DND-41 (cell line): ENCODE measurements at regions not wholly inside any gene's neighbourhood (a gene's known extent, or its start where the extent isn't known, plus 50 kb on each side); places are given as distances from the start of the nearest gene placed in this dataset.

Experiments used
- ATAC-seq: fragments of 200-7000 bp; cut with Tn5 transposase; 3 replicates; pipeline ENCODE4 v1.9.1; 2021; ENCODE audit warnings: low read depth; ENCODE audit not compliant: insufficient read depth
- DNase-seq: peaks from one replicate; pipeline ENCODE4 v3.0.0-alpha.2; 2020
- H2AFZ ChIP-seq: 2 replicates; pipeline ENCODE4 v1.6.0; 2012; ENCODE audit warnings: low read depth, low read length
- H3K27ac ChIP-seq: 2 replicates; pipeline ENCODE4 v1.5.1; 2012; ENCODE audit warnings: low read length, inconsistent platforms
- H3K27me3 ChIP-seq: fragments of 200-600 bp; sonication (generic); 2 replicates; pipeline ENCODE4 v1.6.0; 2012; ENCODE audit warnings: low read length, mild to moderate bottlenecking, inconsistent platforms; ENCODE audit not compliant: insufficient read depth, poor library complexity
- H3K36me3 ChIP-seq: 2 replicates; pipeline ENCODE4 v1.5.1; 2012; ENCODE audit warnings: low read length, inconsistent platforms; ENCODE audit not compliant: insufficient read depth
- H3K4me1 ChIP-seq: 2 replicates; pipeline ENCODE4 v1.5.1; 2012; ENCODE audit warnings: mild to moderate bottlenecking, low read length; ENCODE audit not compliant: insufficient read depth
- H3K4me2 ChIP-seq: 2 replicates; pipeline ENCODE4 v1.6.0; 2012; ENCODE audit warnings: mild to moderate bottlenecking, moderate library complexity, low read length, inconsistent platforms; ENCODE audit not compliant: insufficient read depth
- H3K4me3 ChIP-seq, 2 experiments: fragments of 200-600 bp in 1 of 2; shearing (Covaris generic) in 1 of 2; 2 replicates each; pipeline ENCODE4 v1.5.1; 2012 to 2016; ENCODE audit warnings: inconsistent platforms in 2 of 2, low read length in 2 of 2, mild to moderate bottlenecking in 2 of 2, low read depth in 1 of 2, moderate library complexity in 1 of 2
- H3K79me2 ChIP-seq: 2 replicates; pipeline ENCODE4 v1.6.0; 2012; ENCODE audit warnings: low read length, inconsistent platforms; ENCODE audit not compliant: insufficient read depth
- H3K9ac ChIP-seq: 2 replicates; pipeline ENCODE4 v1.6.0; 2012; ENCODE audit warnings: low read depth, mild to moderate bottlenecking, inconsistent platforms, low read length, moderate library complexity
- H3K9me3 ChIP-seq: 2 replicates; pipeline ENCODE4 v1.5.1; 2012; ENCODE audit warnings: low read length, moderate library complexity, mild to moderate bottlenecking, inconsistent platforms; ENCODE audit not compliant: insufficient read depth, severe bottlenecking
- H4K20me1 ChIP-seq: 2 replicates; pipeline ENCODE4 v1.6.0; 2012; ENCODE audit warnings: low read length; ENCODE audit not compliant: insufficient read depth
- EZH2 ChIP-seq: IDR thresholded peaks from 3 replicates; pipeline ENCODE4 v1.6.1; 2012; ENCODE audit warnings: borderline replicate concordance, low read depth, mild to moderate bottlenecking, moderate library complexity, low read length, inconsistent platforms; ENCODE audit not compliant: severe bottlenecking
- TF ChIP-seq, protein P1 (sequence below): IDR thresholded peaks from 2 replicates; pipeline ENCODE4 v1.5.1; 2012; ENCODE audit warnings: borderline replicate concordance, low read length, moderate library complexity, mild to moderate bottlenecking; ENCODE audit not compliant: poor library complexity, severe bottlenecking; ENCODE audit errors: extremely low read depth

GRCh38 chr12:114752217-114752616, 68.2 kb upstream of the TBX3 start:
- no peak overlapping the region for H3K27ac ChIP-seq
- ATAC-seq (no peak), DNase-seq (no peak)
- H3K9me3 ChIP-seq = no peaks in the 10 kb centered on the region
- no peaks in the 10 kb centered on the region for H4K20me1 ChIP-seq
- TF ChIP-seq, protein P1, sequence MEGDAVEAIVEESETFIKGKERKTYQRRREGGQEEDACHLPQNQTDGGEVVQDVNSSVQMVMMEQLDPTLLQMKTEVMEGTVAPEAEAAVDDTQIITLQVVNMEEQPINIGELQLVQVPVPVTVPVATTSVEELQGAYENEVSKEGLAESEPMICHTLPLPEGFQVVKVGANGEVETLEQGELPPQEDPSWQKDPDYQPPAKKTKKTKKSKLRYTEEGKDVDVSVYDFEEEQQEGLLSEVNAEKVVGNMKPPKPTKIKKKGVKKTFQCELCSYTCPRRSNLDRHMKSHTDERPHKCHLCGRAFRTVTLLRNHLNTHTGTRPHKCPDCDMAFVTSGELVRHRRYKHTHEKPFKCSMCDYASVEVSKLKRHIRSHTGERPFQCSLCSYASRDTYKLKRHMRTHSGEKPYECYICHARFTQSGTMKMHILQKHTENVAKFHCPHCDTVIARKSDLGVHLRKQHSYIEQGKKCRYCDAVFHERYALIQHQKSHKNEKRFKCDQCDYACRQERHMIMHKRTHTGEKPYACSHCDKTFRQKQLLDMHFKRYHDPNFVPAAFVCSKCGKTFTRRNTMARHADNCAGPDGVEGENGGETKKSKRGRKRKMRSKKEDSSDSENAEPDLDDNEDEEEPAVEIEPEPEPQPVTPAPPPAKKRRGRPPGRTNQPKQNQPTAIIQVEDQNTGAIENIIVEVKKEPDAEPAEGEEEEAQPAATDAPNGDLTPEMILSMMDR = no peak
- no peak for TF ChIP-seq EZH2
- no peak overlapping the region for H3K4me2 ChIP-seq
- H2AFZ ChIP-seq = no peak overlapping the region
- no peaks in the 10 kb centered on the region for H3K27me3 ChIP-seq
- H3K9ac ChIP-seq = no peak overlapping the region
- no peak overlapping the region for H3K4me3 ChIP-seq
- H3K36me3 ChIP-seq = no peaks in the 10 kb centered on the region
- no peaks in the 10 kb centered on the region for H3K4me1 ChIP-seq
- H3K79me2 ChIP-seq = no peaks in the 10 kb centered on the region

- no peaks in the 10 kb centered on the region for H3K9me3 ChIP-seq
- no peaks in the 10 kb centered on the region for H3K79me2 ChIP-seq
- no peaks in the 10 kb centered on the region for H3K36me3 ChIP-seq
- TF ChIP-seq, protein P1 = no peak
- no peak for TF ChIP-seq EZH2
- H4K20me1 ChIP-seq = no peaks in the 10 kb centered on the region
- H3K4me3 ChIP-seq = no peak overlapping the region
- no peak for ATAC-seq
- H3K27ac ChIP-seq = no peak overlapping the region
- no peak overlapping the region for H3K4me2 ChIP-seq
- DNase-seq = no peak
- no peak overlapping the region for H3K9ac ChIP-seq
- H3K4me1 ChIP-seq = no peaks in the 10 kb centered on the region
- no peaks in the 10 kb centered on the region for H3K27me3 ChIP-seq
- no peak overlapping the region for H2AFZ ChIP-seq
These were observed 67.7 kb upstream of the TBX3 start for GRCh38 chr12:114751712-114752111.

- Histone ChIP-seq H3K9me3 (no peaks in the 10 kb centered on the region), H2AFZ (no peak overlapping the region), H3K27ac (no peak overlapping the region), H3K4me1 (no peaks in the 10 kb centered on the region), H3K36me3 (no peaks in the 10 kb centered on the region), H3K27me3 (no peaks in the 10 kb centered on the region), H3K79me2 (no peaks in the 10 kb centered on the region), H4K20me1 (no peaks in the 10 kb centered on the region), H3K9ac (no peak overlapping the region), H3K4me3 (no peak overlapping the region), H3K4me2 (no peak overlapping the region)
- TF ChIP-seq EZH2 = no peak
- TF ChIP-seq, protein P1 = no peak
- ATAC-seq (no peak), DNase-seq (no peak)
These were observed 66.9 kb upstream of the TBX3 start for GRCh38 chr12:114750917-114751316.

DNA sequence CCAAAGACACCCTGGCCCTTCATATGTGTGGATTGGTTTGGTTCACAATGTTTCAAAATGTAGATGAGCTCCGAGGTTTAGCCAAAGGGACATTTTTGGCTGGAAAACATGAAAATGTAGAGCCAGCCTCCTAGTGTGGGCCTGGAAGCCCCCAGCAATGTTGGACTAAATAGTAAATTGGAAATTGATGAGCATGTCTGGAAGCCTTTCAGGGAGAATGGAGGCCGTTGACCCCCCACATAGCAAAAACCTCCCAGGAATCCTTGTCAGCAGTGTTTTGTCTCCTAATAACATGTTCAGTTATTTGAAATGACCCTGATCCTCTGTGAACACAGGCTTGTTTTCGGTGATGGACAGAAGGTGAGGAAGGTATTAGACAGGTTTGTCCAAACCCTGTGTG, 65.1 kb upstream of the TBX3 start:
- Histone ChIP-seq H3K27ac (no peak overlapping the region), H3K4me2 (no peak overlapping the region), H3K4me3 (no peak overlapping the region), H3K9me3 (no peaks in the 10 kb centered on the region), H3K27me3 (no peaks in the 10 kb centered on the region), H3K4me1 (no peaks in the 10 kb centered on the region), H3K9ac (no peak overlapping the region), H3K79me2 (no peaks in the 10 kb centered on the region), H2AFZ (no peak overlapping the region), H3K36me3 (no peaks in the 10 kb centered on the region), H4K20me1 (no peaks in the 10 kb centered on the region)
- TF ChIP-seq, protein P1 = no peak
- no peak for TF ChIP-seq EZH2
- ATAC-seq = no peak
- no peak for DNase-seq
